GM18873 (cell line): ENCODE measurements at regions not wholly inside any gene's neighbourhood (a gene's known extent, or its start where the extent isn't known, plus 50 kb on each side); places are given as distances from the start of the nearest gene placed in this dataset.

Source experiments
- ATAC-seq: cut with Tn5 transposase; IDR thresholded peaks from one replicate; pipeline ENCODE4 v1.9.1; 2021; ENCODE audit warnings: mild to moderate bottlenecking, moderate library complexity, moderate number of reproducible peaks; ENCODE audit not compliant: unreplicated experiment, low FRiP score

DNA sequence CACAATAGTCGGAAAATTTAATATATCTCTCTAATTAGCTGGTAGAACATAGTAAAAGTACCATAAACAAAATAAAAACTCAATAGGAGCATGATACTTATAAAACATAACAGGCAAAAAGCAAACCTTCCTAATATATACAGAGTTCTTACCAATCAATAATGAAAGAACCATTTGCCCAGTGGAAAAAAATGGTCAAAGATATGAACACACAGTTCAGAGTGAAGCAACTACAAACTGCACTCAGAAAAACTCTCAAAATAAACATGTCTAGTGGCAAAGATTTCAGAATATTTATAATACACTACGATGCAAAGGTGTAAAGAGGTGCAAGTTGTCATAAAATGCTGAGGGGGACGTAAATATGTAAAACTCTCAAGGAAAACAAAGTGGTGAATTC is 576.2 kb upstream of the CTNND2 start:
- ATAC-seq, result no peak

DNA sequence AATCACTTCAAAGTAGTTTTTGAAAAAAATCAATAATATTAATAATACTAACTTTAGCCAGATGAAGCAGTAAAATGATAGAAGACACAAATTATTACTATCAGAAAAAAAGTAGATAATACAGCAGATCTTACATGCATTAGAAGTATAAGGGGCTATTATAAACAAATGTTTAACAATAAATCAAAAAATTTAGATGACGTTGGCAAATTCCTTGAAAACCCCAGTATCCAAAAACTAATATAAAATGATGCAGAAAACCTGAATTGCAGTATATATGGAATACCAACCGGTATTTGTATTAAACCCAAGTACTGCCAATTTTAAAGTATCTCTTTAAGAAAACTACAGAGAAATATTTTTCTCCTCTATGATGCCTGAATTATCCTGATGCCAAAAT is 573.3 kb upstream of the CTNND2 start:
- ATAC-seq, result no peak

DNA sequence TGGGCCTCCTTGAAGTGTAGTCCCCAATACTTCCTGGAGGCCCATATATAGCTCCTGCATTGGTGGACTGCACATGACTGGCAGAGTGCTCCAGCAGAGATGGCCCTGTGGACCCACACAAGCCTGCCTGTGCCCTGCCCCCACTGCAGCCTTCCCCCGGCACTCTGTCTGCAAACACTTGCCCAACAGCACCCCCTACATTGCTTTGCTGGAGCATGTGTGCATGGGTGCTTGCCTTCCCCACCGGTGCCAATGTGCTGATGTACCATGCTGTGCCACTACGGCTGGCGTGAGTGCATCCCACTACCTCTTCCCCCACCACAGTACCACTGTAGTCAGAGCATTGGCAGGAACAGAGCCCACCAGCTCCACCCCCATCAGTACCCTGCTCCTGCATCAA is 563.6 kb upstream of the CTNND2 start:
- ATAC-seq, result no peak

DNA sequence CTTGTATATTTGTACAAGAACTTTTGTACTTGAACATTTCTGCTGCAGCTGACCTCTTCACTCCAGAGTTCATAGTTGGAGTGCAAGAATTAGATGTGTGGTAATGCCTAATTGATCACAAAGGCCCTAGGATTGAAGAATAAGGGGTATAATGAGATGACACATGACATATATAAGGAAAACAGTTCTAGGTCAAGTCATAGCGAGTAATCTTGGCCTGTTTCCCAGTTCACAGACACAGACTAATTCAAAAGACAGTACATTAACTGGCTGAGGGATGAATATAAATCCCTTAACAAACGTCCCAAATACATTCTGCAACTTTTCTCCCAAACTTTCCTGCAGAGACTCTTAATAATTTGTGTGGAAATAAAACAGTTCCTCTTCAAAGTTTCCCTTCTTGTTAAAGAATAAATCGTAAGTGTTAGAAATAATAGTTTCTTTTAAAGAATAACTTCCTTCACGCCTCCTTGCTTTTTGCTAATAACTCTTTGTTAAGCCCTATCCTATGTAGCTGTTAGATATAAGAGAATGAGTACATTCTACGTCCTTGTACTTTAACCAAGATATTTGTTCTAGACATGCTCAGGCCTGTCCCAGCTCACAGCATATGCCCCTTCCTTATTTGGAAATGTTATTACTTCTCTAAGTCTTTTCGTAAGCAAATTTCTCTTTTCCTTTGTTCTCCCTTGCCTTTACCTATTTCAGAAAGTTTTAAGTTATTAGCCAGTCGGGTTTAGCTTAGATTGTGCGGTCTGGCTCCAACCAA is 556.4 kb upstream of the CTNND2 start:
- ATAC-seq, result no peak

DNA sequence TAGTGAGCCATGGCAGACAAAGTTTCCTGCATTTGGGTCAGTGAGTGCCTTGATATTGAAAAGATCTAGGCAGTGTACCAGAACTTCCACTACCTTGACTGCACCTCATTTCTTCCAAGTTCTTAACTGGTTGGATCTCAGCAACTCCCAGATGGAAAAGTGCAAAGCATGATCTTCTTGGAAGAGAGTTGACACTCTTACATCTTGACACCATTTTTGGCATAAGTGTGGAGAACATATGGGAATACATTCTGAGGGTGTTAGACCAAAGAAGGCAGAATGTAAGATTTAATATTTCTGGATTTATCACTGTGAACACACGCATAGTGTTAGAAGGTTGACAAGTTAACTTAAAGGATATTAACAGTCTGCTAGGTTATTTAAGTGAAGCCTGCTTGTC is 555.1 kb upstream of the CTNND2 start:
- no peak for ATAC-seq

DNA sequence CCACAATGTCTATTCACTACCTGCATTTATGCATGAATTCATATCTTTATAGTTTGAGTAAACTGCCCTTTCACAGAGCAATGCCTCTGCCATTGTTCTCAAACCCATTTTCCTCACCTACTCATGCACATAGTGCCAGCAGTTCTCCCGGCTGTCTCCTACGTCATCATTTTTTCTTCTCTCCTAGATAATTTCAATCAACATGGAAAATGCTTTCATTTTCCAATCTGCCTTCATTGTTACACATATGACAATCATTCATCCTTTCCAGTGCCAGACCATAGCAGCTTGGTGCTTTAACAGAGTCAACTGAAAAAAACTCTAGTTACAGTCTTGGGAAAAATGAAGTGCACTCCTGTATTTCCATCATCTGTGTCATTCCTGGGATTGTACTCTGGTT is 514.8 kb upstream of the CTNND2 start:
- ATAC-seq, result no peak

DNA sequence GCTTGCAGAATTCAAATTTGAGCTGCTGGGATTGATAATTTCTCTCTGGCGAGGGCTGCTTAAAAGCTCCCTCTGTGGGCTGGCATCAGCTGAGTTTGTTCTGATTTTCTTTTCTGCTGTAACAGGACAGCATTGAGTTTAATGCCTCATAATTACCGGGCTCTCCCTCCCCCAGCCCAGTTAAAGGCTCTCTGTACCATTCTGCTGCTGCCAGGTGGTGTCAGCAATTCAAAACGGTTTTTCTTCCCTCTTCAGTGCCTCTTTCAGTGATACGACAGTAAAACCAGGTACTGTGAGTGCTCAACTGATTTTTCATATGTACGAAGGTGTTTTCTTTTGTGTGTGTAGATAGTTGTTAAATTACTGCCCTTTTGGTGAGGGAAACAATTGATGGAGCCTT is 509.3 kb upstream of the CTNND2 start:
- ATAC-seq, result no peak

DNA sequence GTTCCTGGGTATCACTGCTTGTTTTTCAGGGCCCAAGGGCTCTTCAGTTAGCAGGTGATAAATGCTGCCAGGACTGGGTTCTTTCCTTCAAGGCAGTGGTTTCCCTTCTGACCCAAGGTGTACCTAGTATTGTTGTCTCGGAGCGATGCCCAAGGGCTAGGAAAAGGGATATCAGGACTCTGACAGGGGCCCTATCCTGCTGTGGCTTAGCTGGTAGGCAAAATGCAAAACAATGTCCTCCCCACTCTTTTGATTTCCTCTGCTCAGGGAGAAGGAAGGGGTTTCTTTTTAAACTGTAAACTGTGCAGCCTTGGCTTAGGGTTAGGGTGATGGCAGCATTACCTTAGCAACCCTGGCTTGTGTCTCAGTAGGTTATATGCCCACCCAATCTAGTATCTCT is 508.8 kb upstream of the CTNND2 start:
- ATAC-seq, result no peak

DNA sequence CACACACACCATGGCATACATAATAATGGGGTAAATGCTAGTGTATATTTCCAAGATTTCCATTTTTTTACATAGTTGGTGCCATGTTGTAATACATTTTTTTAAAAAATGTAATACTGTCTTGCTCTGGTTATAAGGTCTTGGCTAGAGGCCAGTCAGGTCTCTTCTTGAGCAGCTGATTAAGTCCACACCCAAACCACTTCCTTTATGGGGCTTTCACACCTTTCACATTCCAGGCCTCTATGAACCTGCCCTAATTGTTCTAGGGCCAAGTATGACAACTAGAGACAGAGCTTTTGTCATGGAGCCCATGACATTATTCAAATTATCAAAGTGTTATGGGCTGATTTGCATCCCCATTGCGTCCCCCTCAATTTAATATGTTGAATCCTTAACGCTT is 495.6 kb upstream of the CTNND2 start:
- no peak for ATAC-seq

DNA sequence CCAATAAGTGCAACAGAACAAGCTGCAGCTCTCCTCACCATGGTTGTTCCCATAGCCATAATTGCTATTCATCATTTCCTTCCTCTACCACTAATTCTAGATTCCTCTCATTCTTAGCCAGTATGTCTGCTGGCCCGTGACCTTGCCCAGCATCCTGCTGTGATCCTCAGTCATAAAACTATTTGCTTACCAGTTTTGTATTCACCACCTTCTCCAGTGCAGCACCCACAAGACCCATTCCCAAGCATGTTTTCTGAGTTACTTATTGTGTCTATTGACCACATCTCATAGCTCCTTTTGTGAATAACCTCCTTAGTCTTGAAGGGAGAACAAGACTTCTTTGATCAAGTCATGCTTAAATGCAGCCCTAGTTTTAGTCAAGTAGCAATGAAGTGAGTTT is 488.0 kb upstream of the CTNND2 start:
- no peak for ATAC-seq

DNA sequence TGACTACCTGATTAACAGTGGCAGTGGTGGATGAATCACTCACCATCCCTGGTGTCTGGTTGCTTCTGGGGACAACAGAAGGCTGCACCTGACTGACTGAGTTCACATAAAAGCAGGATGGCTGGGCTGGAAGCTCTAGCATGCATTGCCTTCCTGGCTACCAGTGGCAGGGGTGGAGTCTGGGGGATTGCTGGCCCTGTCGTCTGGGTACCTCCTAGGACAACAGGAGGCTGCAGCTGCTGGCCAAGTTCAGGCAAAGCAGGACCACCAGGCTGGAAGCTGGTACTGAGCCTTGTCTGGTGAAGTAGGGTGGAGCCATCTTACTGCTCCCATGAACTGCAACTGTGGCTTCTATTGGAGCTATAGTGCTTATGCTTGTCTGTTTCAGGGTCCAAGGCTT is 480.8 kb upstream of the CTNND2 start:
- ATAC-seq, result no peak

DNA sequence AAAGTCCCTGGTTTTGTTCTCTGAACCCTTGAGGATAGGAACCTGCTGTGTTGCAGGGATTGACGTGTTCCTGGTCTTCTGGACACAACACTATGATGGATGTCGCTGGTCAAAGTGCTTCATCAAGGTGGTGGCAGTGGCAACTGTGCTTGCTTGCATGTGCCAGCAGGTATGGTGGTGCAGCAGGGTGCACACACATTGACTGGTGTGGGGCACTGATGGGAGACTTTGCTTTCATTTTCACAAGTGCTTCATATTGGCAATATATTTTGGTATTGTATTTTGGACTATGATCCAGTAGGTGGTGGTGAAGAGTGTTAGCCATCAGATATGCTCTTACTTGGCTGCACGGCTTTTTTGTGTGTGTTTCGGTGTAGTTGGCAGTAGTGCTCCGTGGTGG is 479.8 kb upstream of the CTNND2 start:
- no peak for ATAC-seq

DNA sequence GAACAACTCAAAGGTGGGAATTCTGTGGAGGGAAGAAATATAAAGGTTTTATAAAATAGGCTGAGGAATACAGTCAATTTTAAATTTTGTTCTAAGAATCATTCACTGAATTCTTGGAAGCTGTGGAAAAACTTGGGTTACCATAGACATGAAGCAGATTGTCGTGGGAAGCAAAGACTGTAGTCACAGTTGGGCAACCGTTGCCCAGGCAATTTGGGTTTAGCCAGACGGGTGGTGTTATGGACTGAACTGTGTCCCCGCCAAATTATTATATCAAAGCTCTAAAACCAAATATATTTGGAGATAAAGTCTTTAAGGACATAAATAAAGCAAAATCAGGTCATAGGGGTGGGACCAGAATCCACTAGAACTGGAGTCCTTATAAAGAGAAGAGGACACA is 463.7 kb upstream of the CTNND2 start:
- ATAC-seq, result no peak

DNA sequence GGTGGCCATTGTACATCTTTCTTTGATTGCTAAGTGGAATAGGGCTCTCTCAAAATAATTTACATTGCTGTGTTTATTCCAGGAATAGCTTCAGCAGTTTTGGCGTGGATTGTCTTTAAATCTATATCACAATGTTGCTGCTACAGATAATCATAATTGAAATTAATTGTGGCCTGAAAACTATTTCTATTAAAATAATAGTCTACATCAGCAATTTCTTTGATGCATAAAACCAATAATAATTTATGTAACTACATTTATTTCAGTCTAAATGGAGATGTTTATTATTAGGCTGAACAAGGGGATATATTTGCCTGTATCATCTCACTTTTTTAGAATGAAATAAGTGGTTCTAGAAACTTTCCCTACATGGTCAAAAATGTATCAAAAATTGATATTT is 456.0 kb upstream of the CTNND2 start:
- no peak for ATAC-seq

DNA sequence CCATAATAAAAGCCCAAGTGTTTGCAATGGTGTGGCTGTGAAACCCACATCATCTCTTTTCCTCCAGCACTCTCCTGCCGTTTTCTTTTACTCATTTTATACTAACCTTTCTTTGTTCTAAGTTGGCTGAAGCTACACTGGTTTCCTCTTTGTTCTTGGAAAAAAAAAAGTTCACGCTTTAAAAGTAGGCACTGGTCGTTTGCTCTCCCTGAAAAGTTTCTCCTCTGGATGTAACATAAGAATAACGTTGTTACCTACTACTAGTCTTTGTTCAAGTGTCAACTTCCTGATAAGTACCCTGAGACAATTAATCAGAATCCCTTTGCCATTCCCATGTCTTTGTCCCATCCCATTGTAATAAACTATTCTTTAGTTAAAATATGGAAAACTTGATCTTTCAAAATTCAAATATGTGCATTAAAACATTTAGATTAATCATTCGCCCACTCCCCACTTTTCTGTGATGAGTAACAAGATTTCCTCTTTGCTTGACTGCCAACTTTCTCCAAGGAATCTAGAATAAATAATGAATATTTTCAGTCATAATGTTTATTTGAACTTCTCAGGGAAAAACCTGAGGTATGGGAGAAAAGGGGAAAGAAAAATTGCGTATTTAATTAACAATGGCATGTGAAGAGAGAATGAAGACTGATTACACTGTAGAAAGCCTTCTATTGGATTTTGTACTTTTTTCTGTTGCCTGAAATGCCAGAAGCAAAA is 454.3 kb upstream of the CTNND2 start:
- ATAC-seq, result no peak

DNA sequence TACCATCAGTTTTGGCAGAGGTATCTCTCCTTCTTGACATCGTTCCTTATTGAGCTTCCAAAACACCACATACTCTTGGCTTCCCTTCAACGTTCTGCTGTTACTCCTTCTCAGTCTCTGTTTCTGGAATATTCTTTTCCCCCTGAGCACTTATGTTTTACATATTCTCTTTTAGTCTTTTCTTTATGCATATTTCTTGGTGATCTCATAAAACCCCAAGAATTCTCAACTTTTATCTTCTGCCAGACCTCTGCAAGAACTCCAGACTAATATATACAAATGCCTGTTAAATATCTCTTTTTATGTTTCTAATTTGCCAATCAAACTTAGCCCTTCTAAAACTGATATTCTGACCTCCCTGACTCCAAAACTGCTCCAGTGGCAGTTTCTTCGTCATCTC is 453.4 kb upstream of the CTNND2 start:
- no peak for ATAC-seq

DNA sequence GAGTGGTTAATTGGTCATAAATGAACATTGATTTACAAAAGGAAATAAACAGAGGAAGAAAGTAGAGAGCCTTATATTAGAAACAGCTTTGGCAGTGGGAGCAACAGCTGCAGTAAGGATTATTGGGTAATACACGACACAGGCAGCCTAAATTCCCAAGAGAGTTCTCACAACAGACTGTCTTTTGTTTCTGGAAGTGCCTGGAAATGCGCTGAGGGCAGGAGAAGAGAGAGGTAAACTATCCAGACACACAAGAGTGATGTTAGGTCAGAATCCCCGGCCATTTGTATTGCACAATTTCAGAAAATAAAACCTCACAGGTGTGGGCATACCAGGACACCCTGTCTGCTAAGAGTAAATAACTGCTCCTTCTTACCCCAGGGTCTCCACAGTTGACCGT is 450.4 kb upstream of the CTNND2 start:
- ATAC-seq, result no peak

DNA sequence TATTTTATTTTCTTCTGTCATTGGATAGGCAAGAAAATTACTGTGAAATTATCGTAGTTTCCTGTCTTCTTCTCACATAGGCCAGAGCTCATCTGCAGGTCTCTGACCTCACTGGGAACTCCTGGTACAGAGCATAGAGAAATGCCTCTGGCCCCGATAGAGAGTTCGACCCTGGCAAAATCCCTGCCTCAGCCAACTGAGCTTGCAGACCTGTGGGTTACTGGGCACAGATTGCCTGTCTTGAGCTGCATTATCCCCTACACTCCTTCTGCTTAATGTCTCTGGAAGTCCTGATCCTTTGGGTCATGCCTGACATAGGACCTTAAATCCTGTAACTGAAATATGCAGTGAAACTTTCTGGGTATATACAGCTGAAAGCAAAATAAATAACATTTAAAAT is 439.3 kb upstream of the CTNND2 start:
- no peak for ATAC-seq

DNA sequence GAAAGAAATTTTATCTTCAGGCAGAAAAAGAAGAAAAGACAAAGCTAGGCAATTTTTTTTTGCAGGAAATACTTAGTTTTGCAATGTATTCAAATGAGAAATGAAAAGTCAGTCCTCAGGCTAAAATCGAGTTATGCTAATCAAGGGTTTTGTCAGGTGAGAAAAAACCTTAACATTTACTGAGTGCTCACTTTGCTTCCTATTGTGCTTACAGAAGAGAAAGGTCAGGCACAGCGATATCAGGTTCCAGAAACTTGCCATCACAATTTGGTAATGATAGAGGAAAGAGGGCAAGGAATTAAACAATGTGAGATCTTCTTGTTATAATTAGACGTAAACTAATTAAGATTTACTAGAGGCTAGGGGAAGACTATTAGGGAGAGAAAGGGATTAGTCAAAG is 431.7 kb upstream of the CTNND2 start:
- ATAC-seq, result no peak

DNA sequence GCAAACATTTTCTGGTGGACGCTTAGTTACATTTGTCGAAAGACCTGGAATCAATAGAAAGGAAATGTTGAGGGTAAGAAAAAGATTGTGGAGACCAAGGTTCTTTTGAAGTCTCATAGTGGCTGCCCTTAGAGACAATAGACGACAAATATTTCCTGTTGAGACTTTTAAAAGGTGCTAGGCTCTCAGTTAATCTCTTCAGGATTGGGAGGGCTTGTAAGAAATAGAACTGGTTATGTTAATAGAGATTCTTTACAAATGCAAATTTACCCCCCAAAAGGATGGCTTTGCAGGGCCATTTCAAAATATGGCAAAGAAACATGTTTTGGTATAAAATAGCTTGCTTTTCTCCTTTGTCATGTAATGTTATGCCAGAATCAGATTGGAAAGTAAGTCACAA is 428.2 kb upstream of the CTNND2 start:
- no peak for ATAC-seq

DNA sequence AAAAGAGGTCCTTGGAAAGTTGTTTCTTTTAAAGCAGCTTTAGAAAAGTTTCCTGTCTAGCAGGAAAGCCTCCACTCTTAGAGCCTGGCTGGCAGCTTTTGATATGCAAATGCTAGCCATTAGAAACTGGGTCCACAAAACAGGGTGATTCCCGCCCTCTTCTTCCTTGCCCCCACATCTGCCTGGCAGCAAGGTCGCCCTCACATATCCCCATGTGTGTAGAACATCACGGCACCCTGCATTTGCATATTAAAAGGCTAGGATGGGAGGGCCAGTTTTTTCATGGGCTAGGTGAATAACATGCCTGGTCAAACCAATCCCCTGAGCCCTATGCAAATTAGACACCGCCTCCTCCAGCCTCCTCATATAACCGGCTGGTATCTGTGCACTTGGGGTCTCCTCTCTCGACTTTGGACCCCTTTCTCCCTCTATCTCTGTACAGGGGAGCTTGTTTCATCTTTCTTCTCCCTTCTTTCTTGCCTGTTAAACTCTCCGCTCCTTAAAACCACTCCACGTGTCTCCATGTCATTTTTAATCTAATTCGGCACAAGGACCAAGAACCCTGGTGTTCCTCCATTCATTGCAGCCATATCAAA is 426.8 kb upstream of the CTNND2 start:
- ATAC-seq, result no peak

DNA sequence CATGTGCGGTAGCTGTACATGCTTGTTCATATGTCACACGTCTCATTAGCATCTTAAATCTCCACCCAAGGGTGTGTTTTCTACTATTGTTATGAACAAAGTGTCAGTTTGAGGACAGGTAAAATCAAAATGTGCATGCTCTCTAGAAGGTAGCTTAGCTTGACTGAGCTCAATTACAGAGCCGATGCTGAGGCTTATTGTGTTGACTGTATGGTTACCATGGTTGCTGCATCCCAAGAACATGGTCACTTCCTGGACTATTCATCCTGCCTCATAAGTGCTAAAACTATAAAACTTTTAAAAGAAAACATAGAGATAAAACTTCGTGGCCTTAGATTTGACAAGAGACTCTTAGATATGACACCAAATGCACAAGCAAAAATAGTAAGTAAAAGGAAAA is 426.1 kb upstream of the CTNND2 start:
- no peak for ATAC-seq
